Gastrocnemius medialis (tissue), 4 donors: ENCODE measurements at regions not wholly inside any gene's neighbourhood (a gene's known extent, or its start where the extent isn't known, plus 50 kb on each side); places are given as distances from the start of the nearest gene placed in this dataset.

Experiments
- ATAC-seq, 2 donors: fragments of 150-250 bp; one replicate each; pipeline ENCODE4 v1.9.1; 2016
- DNase-seq, 2 donors: peaks; one replicate each; pipeline ENCODE4 v3.0.0-alpha.2; 2019
- H3K27ac ChIP-seq, 4 donors: fragments of 200-600 bp; sonication (generic); 1 replicate in 1 of 4; 2 replicates in 3 of 4; pipeline ENCODE4 v1.5.1; 2016 to 2018; ENCODE audit warnings: mild to moderate bottlenecking in 2 of 4, moderate library complexity in 1 of 4
- H3K27me3 ChIP-seq, 3 donors: fragments of 200-600 bp; sonication (generic) in 2 of 3; 1 replicate in 1 of 3; 2 replicates in 2 of 3; pipeline versions ENCODE4 v1.5.1 to v1.6.0; 2016 to 2019; ENCODE audit warnings: mild to moderate bottlenecking in 1 of 3, moderate library complexity in 1 of 3
- H3K36me3 ChIP-seq, 2 donors: fragments of 200-600 bp; sonication (generic) in 1 of 2; one replicate each; pipeline ENCODE4 v1.5.1; 2017 to 2018
- H3K4me1 ChIP-seq, 2 donors: fragments of 200-600 bp; sonication (generic) in 1 of 2; one replicate each; pipeline ENCODE4 v1.5.1; 2016 to 2017; ENCODE audit warnings: mild to moderate bottlenecking in 2 of 2
- H3K4me3 ChIP-seq, 4 donors: fragments of 200-600 bp; sonication (generic) in 3 of 4; 1 replicate in 1 of 4; 2 replicates in 3 of 4; pipeline ENCODE4 v1.5.1; 2016 to 2019; ENCODE audit warnings: mild to moderate bottlenecking in 2 of 4
- H3K9me3 ChIP-seq, 3 donors: fragments of 200-600 bp; sonication (generic) in 2 of 3; 1 replicate in 1 of 3; 2 replicates in 2 of 3; pipeline ENCODE4 v1.5.1; 2016 to 2019
- CTCF ChIP-seq, 5 experiments: fragments of 450-650 bp in 3 of 5; fragments of 200-600 bp in 2 of 5; sonication (generic) in 2 of 5; IDR thresholded peaks in 4 of 5; conservative IDR thresholded peaks in 1 of 5; 1 replicate in 4 of 5; 2 replicates in 1 of 5; pipeline ENCODE4 v1.5.1; 2016 to 2019; ENCODE audit warnings: antibody characterized with exemption in 5 of 5, mild to moderate bottlenecking in 3 of 5, moderate library complexity in 3 of 5
- POLR2A ChIP-seq, 2 donors: fragments of 450-650 bp; IDR thresholded peaks; one replicate each; pipeline ENCODE4 v1.6.1; 2017; ENCODE audit warnings: antibody characterized with exemption in 2 of 2, mild to moderate bottlenecking in 2 of 2, moderate library complexity in 2 of 2
- in situ Hi-C, 4 donors: fragments of 200-750 bp; cut with MboI; loops; one replicate each; pipeline versions ENCODE4 v1.15.0 to v1.8.0; 2017; ENCODE audit warnings: low sequenced_read_pairs in 4 of 4
- intact Hi-C: fragments of 100-400 bp; cut with DNase I; formaldehyde crosslinking; loops from one replicate; pipeline ENCODE4 v1.15.1; 2023; ENCODE audit warnings: low total_unique reads

DNA sequence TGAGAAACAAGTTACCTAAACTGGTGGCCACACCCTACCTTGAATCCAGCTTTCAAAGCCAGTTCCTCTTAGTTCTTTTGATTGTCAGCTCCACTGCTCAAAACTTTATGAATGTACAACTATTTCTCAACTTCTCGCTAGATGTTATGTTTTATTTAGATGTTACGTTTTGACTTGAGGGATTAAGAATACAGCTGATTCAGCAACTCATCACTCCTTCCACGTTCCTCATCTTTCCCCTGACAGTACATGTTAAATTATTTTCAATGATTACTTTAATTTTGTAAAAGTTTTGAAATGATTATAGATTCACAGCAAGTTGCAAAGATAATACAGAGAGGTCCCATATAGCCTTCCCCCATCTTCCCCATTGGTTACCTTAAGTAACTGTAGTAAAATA lies 553.4 kb downstream of the GALR1 start:
- TF ChIP-seq POLR2A (IDR thresholded peaks at IDR 0.05): no peak
- TF ChIP-seq CTCF (IDR thresholded peaks at IDR 0.05 in 4 of 5, conservative IDR thresholded peaks at IDR 0.05 in 1 of 5): no peak
- Histone ChIP-seq H3K9me3 (no peaks in the 10 kb centered on the region), H3K4me3 (no peak overlapping the region), H3K27me3 (no peaks in the 10 kb centered on the region), H3K27ac (no peak overlapping the region), H3K36me3 (no peaks in the 10 kb centered on the region), H3K4me1 (no peaks in the 10 kb centered on the region)
- in situ Hi-C loops: no loop called here
- no peak for ATAC-seq
- intact Hi-C loops: no loop called here
- no peak for DNase-seq

DNA sequence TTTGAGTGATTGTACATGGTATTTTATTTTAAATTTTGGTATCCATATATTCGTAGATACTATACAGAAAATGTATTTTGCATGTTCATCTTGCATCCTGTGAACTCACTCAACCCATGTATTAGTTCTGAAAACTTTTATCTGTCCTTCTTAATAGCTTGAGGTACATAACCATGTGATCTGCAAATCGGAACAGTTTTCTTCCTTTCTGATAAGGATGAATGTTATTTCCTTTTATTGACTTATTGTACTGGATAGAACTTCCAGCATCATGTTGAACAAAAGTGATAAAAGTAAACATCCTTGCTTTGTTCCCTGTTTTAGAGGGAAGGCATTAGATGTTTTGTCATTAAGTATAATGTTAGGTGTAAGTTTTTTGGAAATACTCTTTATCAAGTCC lies 554.7 kb downstream of the GALR1 start:
- TF ChIP-seq CTCF (IDR thresholded peaks at IDR 0.05 in 4 of 5, conservative IDR thresholded peaks at IDR 0.05 in 1 of 5) (no peak), POLR2A (IDR thresholded peaks at IDR 0.05) (no peak)
- ATAC-seq (no peak), DNase-seq (no peak)
- Histone ChIP-seq H3K27ac (no peak overlapping the region), H3K36me3 (no peaks in the 10 kb centered on the region), H3K4me3 (no peak overlapping the region), H3K4me1 (no peaks in the 10 kb centered on the region), H3K9me3 (no peaks in the 10 kb centered on the region), H3K27me3 (no peaks in the 10 kb centered on the region)
- in situ Hi-C loops: no loop called here
- intact Hi-C loops: no loop called here

GRCh38 chr18:77807650-77808049 lies 558.0 kb downstream of the GALR1 start:
- no peaks in the 10 kb centered on the region for H3K9me3 ChIP-seq
- H3K36me3 ChIP-seq: no peaks in the 10 kb centered on the region
- no peak overlapping the region for H3K4me3 ChIP-seq
- TF ChIP-seq POLR2A (IDR thresholded peaks at IDR 0.05) (no peak), CTCF (IDR thresholded peaks at IDR 0.05 in 4 of 5, conservative IDR thresholded peaks at IDR 0.05 in 1 of 5) (no peak)
- no peak overlapping the region for H3K27ac ChIP-seq
- H3K27me3 ChIP-seq: no peaks in the 10 kb centered on the region
- ATAC-seq (no peak), DNase-seq (no peak)
- in situ Hi-C loops (no loop called here), intact Hi-C loops (no loop called here)
- H3K4me1 ChIP-seq: no peaks in the 10 kb centered on the region

DNA sequence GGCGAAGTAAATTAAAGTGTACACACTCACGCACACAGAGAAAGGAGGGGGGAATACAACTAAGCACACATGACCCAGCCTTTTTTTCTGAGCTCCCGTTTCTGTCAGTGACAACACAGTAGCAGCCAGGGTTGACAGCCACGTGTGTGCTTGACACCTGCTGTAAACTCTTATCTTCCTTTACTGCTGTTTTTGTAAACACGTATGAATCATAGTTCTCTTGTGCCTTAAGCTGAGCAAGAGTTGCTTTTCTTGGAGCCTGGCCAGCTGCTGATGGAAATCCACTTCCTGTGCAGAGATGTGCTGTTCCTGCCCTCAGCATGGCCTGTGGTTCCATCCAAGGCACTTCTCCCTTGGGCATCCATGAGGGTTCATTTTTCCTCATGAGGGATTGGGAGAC lies 561.9 kb downstream of the GALR1 start:
- Histone ChIP-seq H3K9me3 (no peaks in the 10 kb centered on the region), H3K27ac (no peak overlapping the region), H3K27me3 (no peaks in the 10 kb centered on the region), H3K4me3 (no peak overlapping the region), H3K4me1 (no peaks in the 10 kb centered on the region), H3K36me3 (no peaks in the 10 kb centered on the region)
- ATAC-seq (no peak), DNase-seq (no peak)
- in situ Hi-C loops: no loop called here
- TF ChIP-seq CTCF (IDR thresholded peaks at IDR 0.05 in 4 of 5, conservative IDR thresholded peaks at IDR 0.05 in 1 of 5) (no peak), POLR2A (IDR thresholded peaks at IDR 0.05) (no peak)
- intact Hi-C loops: no loop called here

- no peaks in the 10 kb centered on the region for H3K27me3 ChIP-seq
- DNase-seq (no peak), ATAC-seq (no peak)
- H3K4me3 ChIP-seq: no peak overlapping the region
- no peaks in the 10 kb centered on the region for H3K36me3 ChIP-seq
- no peaks in the 10 kb centered on the region for H3K9me3 ChIP-seq
- TF ChIP-seq POLR2A (IDR thresholded peaks at IDR 0.05) (no peak), CTCF (IDR thresholded peaks at IDR 0.05 in 4 of 5, conservative IDR thresholded peaks at IDR 0.05 in 1 of 5) (no peak)
- intact Hi-C loops (no loop called here), in situ Hi-C loops (no loop called here)
- no peaks in the 10 kb centered on the region for H3K4me1 ChIP-seq
- H3K27ac ChIP-seq: no peak overlapping the region
Measured at GRCh38 chr18:77815666-77816338, 566.2 kb downstream of the GALR1 start.
